ENCODE measurements at regions not wholly inside any gene's neighbourhood (a gene's known extent, or its start where the extent isn't known, plus 50 kb on each side); places are given as distances from the start of the nearest gene placed in this dataset.

DNA sequence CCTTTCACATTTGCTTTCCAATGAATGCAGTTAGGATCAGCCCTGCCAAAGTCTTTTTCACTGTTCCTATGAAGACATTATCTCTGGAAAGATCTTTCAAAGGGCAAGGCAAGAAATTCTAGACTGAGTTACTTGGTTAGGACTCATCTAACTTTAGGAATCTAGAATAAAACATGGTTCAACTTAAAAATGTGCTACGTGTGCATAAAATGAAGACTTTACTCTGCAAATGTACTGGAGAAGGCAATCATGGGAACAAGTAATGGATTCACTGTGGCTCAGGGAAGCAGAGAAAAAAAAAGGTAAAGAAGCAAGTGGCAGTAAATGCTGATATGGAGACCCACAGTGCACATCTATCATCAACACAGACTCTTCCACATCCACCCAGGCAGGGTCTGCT is 297.4 kb downstream of the HNRNPD start:
- DNase-seq, result no peak

DNA sequence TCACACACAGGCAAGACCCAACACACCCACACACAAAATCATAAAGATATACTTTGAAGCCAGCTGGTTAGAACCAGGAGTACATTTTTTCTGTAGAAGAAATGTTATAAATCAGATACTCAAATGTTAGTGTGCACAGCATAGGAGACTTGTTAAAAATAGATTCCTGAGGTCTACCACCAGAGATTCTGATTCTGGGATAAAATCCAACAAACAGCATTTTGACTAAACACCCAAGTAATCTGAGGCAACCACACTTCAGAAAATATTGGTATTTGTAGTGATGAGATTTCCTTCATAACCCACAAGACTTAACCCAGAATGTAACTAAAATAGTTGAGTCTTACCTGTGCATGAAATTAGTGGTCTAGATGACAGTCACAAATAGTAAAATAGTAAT is 301.8 kb downstream of the HNRNPD start:
- no peak for DNase-seq

DNA sequence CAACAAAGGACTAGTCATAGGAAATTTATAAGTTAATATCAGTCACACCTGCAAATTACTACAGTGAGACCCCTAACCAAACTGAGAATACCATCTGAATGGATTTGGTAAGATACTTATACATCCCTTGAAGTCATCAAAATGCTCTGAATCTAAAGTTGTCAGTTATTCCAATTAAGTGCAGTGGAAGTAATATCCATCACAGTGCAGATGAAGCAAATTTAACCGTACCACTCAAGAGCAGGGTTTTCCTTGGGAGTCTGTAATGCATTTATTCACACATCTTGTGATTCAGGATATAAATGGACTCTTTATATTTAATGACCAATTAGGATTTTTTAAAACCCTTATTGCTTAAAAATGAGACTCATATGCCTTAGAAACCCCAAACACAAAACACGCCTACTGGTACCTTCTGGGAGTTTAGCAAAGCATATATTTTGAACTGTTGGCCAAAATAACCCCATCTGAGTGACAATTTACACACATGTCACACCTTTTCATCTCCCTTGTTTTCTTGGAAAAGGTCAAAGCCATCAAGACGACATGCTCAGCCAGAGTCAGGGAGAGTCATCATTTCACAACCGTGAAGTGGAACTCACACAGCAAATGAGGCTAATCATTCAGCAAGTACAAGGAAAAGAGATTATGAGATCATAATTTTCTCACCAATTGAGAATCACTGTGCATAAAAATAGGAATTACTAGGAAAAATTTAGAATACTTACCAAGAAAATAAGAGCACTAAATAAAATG is 303.7 kb downstream of the HNRNPD start:
- DNase-seq, result no peak

DNA sequence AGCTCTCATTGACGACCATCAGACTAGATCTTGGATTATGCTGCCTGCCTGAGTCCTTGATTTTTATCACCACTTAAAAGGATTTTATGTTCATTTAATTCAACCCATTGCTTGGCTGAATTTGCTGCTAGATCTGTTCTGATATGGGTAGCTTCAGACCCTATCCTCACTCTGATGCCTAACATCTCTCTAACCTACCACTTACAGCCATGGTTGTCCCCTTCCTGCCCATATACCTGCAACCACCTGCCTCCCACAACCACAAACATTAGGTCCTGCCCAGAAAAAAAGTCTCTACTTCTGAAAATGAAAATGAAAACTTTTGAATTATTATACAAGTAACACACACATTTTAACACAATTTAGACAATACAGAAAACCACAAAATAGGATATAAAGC is 310.8 kb downstream of the HNRNPD start:
- no peak for DNase-seq

DNA sequence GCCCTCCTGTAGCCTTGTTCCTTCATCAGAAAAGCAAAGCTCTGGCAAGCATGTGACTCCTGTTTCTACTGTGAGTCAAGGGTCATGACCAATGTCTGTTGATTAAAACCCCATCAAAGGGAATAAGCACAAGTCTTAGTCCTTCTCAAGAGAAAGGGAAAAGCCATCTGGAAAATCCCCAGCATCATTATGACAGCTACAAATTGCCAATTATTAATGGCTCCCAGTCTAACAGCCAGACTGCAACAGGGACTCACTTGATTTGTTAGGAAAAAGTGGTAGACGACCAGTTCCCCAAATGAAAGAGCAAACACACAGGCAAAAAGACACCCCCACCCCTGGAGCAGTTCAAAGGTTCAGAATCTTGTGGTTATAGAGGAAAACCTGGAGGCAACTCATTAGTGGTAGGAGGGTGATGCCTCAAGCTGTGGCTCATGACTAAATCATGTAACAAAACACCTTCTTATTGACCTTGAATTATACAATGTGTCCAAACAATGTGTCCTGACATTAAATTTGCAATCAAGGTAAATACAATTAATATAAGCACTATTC is 315.7 kb downstream of the HNRNPD start:
- no peak for DNase-seq

DNA sequence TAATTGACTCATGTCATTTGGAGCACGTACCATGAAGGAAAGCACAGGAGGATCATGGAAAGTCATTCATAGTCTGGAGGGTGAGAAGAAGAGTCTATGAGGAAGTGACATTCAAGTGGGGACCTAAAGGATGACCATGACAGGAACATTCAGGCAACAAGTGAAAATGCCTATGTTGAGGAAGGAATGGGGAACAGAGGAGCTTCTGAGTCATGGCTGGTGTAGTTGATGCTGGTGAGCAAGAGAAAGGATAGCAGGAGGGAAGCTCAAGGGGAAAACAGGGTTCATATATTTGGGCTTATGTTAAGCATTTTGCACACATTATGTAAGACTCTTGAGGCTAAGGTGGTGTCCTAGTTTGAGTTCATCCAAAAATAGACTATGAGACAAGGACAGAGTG is 318.6 kb downstream of the HNRNPD start:
- peak in 2 of 4 experiments; percentile 16 to 38 for DNase-seq

DNA sequence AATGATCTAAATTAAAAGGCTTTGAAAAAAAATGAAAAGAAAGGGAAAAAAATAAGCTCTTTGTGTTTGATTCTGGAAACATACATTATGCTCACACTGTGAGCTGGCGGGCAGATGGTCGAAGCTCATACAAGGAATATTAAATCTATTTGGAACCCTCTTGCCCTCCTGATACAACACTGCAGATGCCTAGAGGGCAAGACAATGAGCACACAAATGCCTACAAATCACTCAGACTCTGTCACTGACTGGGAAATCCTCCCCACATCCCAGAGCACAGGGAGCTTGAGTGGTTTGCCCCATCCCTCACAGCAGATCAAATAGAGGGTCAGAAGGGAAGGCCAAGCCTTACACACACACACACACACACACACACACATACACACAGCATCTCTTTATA is 320.4 kb downstream of the HNRNPD start:
- no peak for DNase-seq

DNA sequence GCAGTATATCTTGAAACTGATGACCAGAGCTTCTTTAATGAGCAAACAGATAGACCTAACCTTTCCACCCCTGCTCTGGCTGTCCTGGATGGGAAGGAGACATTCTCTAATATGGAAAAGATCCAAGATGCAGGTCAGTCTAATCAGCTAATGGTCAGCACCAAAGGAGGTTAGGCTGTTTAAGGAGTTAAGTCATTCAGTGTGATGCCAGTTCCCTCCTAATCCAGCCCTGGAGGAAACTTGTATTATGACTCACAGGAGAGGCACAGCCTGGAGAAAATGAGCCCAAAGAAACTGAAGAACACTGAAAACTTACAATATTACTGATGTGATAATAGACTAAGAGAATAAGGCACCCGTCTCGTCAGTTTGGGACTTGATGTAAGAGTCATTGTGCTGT is 323.0 kb downstream of the HNRNPD start:
- DNase-seq, result no peak

DNA sequence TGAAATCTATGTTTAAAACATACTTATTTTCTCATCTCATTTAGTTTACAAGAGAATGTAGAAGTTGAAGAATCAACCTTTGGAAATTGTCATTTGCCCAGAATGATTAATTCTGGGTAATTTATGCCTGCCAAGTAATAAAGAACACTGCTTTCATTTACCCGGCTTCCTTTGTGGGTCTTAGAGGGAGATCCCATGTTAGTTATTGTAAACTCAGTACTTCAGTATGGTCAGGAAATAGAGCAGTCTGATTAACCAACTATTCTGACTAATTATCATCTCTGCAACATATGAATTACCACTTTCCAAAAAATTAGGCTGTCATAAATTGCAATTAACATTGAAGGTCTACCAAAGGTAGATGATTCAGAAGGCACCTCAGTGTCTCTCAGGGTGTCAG is 324.5 kb downstream of the HNRNPD start:
- no peak for DNase-seq

DNA sequence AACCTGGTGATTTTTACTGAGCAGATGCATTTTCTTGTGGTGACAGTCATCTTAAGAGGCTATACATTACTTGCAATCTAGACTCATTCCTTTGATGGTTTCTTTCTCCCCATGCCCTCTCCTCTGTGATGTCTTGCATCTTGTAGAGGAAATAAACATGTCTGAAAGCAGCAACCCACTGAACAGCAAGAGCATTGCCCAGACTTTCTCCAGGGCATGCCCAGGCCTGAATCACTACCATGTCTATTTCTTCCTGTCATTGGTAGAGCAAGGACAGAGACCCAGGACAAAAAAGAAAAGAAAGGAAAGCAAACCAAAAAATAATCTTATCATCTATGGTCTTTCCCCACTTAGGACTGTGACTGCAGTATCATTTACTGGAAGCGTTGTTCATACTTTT is 326.1 kb downstream of the HNRNPD start:
- no peak for DNase-seq

DNA sequence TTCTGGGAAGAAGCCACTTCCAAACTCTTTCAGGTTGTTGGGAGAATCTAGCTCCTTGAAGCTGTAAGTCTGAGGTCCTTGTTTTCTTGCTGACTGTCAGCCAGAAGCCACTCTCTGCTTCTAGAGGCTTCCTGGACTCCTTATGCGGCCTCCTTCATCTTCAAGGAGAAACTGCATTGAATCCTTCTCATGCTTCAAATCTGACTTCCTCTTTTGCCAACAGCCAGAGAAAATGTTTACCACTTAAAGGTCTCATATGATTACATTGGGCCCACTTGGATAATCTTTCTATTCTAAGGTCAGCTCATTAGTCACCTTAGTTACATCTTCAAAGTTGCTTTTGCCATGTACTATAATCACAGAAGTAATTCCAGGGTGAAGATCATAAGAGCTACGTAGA is 327.0 kb downstream of the HNRNPD start:
- peak in 1 of 4 experiments; percentile 16 for DNase-seq

DNA sequence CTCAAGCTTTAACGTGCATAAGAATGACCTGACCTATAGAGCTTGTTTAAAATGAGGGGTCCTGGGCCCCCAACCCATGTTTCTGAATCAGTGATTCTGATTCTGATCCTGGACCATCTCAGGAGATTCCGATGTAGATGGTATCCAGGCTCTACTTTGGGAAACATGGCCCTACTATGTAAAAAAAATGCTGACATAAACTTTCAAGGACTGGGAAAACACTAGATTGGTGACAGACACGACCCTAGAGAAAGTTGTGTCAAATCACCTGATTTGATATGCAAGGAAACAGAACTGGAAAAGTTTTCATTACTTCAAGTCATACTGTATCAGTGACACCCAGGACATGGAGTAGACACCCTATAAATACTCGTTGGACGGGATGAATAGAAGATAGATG is 328.5 kb downstream of the HNRNPD start:
- DNase-seq, result no peak

DNA sequence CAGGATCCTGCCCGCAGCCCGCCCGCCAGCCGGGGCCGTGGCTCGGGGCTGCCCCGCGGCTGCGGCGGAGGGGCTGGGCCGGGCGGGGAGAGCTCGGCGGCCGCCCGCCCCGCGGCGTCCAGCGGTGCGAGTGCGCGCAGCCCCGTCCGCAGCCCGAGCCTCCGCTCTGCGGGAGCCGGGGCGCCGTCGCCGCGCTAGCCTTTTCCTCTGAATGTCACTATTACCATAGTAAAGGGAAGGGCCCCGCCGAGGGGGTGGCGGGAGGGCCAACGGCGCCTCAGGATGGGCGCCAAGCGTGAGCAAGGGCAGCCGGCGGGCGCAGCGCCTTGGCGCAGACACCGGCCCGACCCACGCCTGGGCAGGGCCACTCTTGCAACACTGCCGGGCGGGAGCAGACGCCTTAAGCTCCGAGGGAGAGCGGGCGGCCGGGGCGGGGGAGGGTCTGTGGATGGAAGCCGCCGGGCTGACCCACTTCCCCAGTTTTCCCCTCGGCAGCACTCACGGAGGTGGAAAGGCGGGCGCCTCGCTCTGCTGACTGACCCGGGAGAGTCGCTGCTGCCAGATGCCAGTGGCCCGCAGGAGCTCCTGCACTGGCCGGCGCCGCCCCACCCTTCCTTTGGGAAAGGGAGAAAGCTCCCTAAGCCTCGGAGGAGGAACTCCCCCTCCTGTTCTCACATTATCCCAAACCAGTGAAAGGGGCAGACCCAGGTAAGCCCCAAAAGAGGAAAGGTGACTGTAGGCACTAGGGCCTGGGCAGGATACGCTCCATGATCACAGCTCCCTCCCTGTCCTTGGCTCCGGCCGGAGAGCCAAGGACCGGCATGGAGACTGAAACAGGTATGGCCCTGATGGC is 329.4 kb downstream of the HNRNPD start:
- peak; percentile 74 to 82 (median 79) for DNase-seq

DNA sequence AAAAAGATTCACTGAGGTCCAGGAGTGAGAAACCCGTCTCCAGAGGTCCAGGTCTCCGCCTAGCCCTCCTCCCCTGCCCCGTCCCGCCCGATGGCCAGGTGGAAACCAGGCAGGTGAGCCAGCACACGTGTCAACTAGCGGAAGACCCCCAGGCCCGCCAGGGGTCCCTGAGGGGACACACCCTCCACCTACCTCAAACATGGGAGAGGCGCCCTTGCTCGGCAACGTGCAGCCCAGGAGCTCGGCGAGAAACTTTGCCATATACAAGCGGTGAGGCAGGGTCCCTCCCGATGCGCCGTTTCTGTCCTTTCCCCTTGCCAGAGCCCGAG is 330.0 kb downstream of the HNRNPD start:
- DNase-seq, result no peak

DNA sequence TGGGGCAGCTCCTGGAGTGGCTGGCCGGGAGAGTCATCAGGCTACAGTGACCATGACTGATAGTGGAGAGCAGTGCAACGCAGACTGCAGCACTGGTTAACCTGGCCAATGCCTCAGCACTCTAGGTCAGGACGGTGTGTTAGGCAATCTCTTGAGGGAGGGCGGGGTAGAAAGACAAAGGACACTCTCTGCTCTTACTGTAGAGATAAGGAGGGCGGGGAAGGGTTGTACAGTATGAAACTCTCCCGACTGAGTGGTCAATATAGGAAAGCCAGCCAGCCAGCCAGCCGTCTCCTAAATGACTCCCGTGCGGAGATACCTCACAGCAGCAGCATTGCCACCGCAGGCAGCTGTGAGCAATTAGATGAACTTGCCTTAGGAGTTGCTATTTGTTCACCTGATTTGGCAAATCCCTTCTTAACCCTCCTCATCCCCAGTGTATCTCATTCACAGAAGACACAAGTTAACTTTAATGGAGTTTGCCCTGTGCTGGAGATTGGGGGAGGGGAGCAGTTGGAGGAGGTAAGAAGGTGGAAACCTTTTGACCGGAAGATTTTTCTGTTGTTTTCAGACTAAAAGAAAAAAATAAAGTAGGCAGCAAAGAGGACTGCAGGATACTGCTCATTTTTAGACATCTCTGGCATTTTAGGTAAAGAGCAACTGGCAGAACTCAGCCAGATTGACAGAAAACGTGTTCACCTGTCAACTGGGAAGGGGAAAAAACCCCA is 330.5 kb downstream of the HNRNPD start:
- DNase-seq, result no peak

DNA sequence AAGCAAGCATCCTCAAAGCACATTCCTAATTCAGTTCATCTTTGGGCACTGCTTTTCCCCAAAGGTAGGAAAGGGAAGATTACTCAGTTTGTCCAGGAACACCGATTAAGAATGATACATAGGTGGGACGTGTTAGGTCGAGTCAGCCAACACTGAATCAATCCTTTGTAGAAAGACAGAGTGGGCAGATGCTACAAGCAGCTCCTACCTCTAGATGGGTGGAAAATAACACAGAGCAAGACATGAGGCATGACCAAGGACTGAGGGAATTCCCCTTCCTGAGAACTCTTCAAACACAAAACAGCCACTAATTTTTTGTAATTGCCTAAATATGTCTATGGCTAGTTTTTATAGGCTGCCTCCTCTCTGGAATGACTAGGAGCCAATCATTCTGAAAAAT is 331.7 kb downstream of the HNRNPD start:
- no peak for DNase-seq

DNA sequence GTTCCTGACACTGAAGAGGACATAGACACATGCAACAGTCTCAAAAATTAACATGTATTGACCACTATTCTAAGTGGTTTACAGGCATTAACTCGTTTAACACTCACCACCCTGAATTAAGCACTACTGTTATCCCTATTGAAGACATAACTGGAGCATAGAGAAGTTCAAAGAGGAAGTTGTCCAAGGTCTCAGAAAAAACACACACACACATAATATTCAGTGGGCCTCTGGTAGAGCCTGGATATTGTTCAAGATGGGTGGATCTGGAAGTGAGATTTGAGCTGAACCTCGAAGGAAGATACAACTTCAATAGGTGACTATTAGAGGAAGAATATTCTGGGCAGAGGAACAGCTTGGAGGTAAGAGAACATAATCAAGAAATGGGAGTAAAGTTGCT is 334.9 kb downstream of the HNRNPD start:
- DNase-seq, result peak; percentile 4 to 62 (median 42)

DNA sequence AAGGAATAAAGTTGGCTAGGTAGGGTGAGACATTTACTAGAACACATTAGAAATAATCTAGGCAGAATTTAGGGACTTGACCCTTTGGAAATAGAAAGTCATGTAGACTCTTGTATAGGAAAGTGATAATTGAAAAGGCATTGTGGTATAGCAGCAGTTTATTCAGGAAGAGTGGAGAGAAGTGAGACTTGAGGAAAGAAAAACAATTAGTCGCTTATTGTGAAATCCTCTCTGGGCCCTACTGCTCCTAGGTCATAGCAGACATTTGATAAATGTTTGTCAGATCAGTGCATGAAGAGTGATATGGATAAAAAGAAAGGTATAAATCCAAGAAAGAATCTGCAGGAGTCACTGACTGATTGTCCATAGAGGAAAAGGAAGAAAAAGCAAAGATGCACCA is 337.6 kb downstream of the HNRNPD start:
- DNase-seq, result peak in 1 of 4 experiments; percentile 25

DNA sequence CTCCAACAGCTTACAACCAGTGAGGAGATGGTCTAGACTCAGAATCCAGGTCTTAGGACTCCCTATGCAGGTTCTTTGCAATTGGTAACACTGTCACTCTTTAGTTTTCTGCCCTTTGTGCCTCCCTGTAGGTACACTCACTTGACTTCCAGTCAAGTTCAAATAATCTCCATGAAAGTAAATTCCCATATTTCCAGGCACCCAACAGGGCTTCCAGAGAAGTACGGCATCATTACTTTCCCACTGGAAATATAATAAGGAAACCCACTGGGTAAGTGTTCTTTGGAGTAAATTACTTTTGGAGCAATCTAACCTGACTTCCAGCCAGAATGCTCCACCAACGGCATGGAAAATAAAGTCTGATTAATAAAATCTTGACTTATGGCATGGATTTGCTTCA is 338.9 kb downstream of the HNRNPD start:
- no peak for DNase-seq

DNA sequence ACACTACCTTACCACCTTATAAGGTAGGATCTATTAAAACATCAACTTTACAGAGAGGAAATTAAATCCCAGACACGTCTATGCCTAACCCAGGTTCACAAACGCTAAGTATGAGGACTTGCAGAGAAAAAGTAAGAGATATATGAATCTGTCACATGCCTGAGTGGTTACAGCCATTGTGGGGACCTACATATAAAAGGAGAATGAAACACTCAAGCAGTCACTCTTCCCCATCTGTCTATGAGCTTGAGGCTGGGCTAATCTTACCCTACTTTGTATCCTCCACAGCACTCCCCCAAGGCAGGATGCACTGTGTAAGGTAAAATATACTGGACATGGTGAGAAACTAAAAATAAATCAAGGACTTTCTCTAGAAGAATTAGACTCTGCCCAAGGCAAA is 339.9 kb downstream of the HNRNPD start:
- DNase-seq, result no peak

DNA sequence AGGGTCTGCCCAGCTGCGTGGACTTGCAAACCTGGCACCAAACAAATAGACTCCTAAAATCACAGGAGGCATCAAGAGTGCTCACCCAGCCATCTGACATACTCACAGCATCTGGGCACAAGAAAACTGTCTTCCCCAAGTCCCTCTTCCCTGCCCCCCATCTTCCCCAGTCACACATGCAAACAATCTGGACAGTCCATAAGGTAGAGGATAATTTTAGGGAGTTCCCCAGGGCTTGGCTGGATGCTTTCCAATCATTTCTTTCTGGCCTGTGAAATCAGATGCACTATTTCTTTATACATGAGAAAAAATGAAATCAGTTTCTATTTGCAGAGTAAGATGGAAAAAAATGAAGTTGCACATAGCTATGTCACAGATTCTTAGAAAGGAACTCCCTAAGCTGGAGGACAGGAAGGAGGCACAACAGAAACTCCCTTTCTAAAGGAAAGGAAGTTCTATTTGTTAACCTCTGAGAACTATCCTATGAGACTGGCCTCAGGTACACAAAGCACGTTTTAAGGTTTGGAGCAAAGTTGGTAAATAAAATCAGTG is 342.3 kb downstream of the HNRNPD start:
- peak in 2 of 4 experiments; percentile 8 to 32 for DNase-seq

DNA sequence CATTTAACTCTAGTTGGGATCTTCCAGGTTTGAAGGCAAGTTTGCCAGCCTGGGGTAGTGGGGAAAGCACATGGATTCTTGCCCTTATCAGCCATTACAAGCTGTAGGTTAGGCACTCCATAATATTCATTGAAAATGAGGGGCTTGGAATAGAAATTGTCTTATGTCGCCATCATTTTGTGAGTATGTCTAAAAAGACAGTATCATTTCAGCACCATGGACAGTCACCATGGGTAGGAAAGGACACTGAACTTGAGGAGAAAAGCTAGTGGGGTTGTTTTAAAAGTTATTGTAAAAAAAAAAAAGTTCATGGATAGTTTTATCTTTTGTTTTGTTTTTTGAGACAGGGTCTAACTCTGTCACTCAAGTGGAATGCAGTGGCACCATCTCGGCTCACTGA is 356.1 kb downstream of the HNRNPD start:
- DNase-seq, result peak; percentile 18 to 67 (median 36)

DNA sequence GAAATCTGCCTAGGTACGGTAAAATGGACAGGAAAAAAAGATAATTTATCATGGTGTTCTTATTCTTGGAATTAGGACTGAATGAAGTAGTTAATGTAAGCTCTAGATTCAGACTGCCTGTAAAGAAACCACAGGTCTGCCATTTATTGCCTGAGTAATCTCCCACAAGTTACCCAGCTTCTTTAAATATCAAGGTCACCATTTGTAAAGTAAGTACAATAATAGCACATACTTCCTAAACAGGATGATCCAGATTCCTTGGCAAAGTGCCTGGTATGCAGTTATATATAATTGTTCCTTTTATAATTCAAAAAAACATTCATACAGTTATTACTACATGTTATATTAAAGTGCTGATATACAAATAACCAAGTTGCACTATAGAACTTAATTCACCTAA is 368.6 kb downstream of the HNRNPD start:
- DNase-seq, result no peak

Data from suppressor macrophage (primary cell).